HCT116 (cell line): ENCODE measurements at regions not wholly inside any gene's neighbourhood (a gene's known extent, or its start where the extent isn't known, plus 50 kb on each side); places are given as distances from the start of the nearest gene placed in this dataset.

Experiments used
- ATAC-seq: fragments of 200-7000 bp; cut with Tn5 transposase; 2 replicates; pipeline ENCODE4 v1.9.1; 2020; ENCODE audit warnings: mild to moderate bottlenecking, moderate library complexity
- BruUV-seq: library from RNA; stranded (reverse); fragments of 400-500 nt; replicated peaks from 2 replicates; lab custom pipeline; 2021; lab: Mats Ljungman, UMichigan
- CTCF ChIA-PET: fragments of 300-600 bp; sonication (Branson Sonifier 250); formaldehyde crosslinking; loops from one replicate; lab custom pipeline; 2021; ENCODE audit warnings: antibody characterized with exemption; lab: Charles Lee
- POLR2A ChIA-PET: fragments of 300-600, 350-600 bp; sonication (Branson Sonifier 250); formaldehyde crosslinking; loops from one replicate; lab custom pipeline; 2021; ENCODE audit warnings: antibody characterized with exemption; lab: Charles Lee
- RAD21 ChIA-PET, 2 experiments: fragments of 300-600 bp; sonication (Branson Sonifier 250); formaldehyde crosslinking; loops; one replicate each; lab custom pipeline; 2023; ENCODE audit warnings: low total read pairs in 2 of 2; ENCODE audit not compliant: uncharacterized antibody in 2 of 2, unreplicated experiment in 2 of 2, low non-redundant PET in 1 of 2; lab: Charles Lee
- DNase-seq: peaks from one replicate; pipeline ENCODE4 v3.0.0-alpha.2; 2010; ENCODE audit warnings: low read depth, low spot score
- H2AFZ ChIP-seq: fragments of 200-600 bp; shearing (Covaris generic), sonication (generic); 2 replicates; pipeline ENCODE4 v1.6.1; 2017; ENCODE audit warnings: low read depth, mixed run types, mixed read lengths, antibody characterized with exemption, low read length; ENCODE audit not compliant: poor library complexity, severe bottlenecking
- H3K27ac ChIP-seq: 2 replicates; pipeline ENCODE4 v1.5.1; 2012; ENCODE audit warnings: low read depth, low read length
- H3K27me3 ChIP-seq: fragments of 200-600 bp; sonication (generic); 2 replicates; pipeline ENCODE4 v1.6.1; 2016; ENCODE audit warnings: mixed run types, low read length, mixed read lengths; ENCODE audit not compliant: insufficient read depth
- H3K36me3 ChIP-seq, 2 experiments: fragments of 200-500 bp in 1 of 2; fragments of 200-600 bp in 1 of 2; sonication (Bioruptor generic) in 1 of 2; sonication (generic) in 1 of 2; 2 replicates each; pipeline versions ENCODE4 v1.5.1 to v1.6.1; 2014 to 2016; ENCODE audit warnings: low read length in 2 of 2, inconsistent platforms in 1 of 2, mixed read lengths in 1 of 2, mixed run types in 1 of 2; ENCODE audit not compliant: insufficient read depth in 2 of 2, control insufficient read depth in 1 of 2
- H3K4me1 ChIP-seq, 2 experiments: fragments of 200-600 bp in 1 of 2; sonication (generic) in 1 of 2; 2 replicates each; pipeline versions ENCODE4 v1.5.1 to v1.6.1; 2012 to 2017; ENCODE audit warnings: low read length in 2 of 2, inconsistent platforms in 1 of 2, mild to moderate bottlenecking in 1 of 2, mixed read lengths in 1 of 2, mixed run types in 1 of 2, moderate library complexity in 1 of 2; ENCODE audit not compliant: insufficient read depth in 2 of 2, control insufficient read depth in 1 of 2
- H3K4me2 ChIP-seq: fragments of 200-600 bp; sonication (generic); 2 replicates; pipeline ENCODE4 v1.6.1; 2017; ENCODE audit warnings: mixed run types, low read length, mixed read lengths
- H3K4me3 ChIP-seq, 2 experiments: fragments of 200-600 bp in 1 of 2; sonication (generic) in 1 of 2; replicated peaks in 1 of 2; 2 replicates each; pipeline ENCODE4 v1.5.1; 2011 to 2016; ENCODE audit warnings: low read length in 2 of 2, control low read depth in 1 of 2, low read depth in 1 of 2, mild to moderate bottlenecking in 1 of 2, mixed read lengths in 1 of 2, mixed run types in 1 of 2
- H3K79me2 ChIP-seq: fragments of 200-600 bp; sonication (generic); 2 replicates; pipeline ENCODE4 v1.6.1; 2017; ENCODE audit warnings: mild to moderate bottlenecking, mixed run types, low read length, moderate library complexity, mixed read lengths; ENCODE audit not compliant: insufficient read depth
- H3K9ac ChIP-seq: fragments of 200-600 bp; sonication (generic); 2 replicates; pipeline ENCODE4 v1.6.1; 2016; ENCODE audit warnings: low read length, mixed read lengths
- H3K9me2 ChIP-seq: fragments of 200-600 bp; sonication (generic), shearing (Covaris generic); 2 replicates; pipeline ENCODE4 v1.6.1; 2017; ENCODE audit warnings: mixed run types, mild to moderate bottlenecking, moderate library complexity; ENCODE audit not compliant: insufficient read depth
- H3K9me3 ChIP-seq, 2 experiments: fragments of 200-500 bp in 1 of 2; fragments of 200-600 bp in 1 of 2; sonication (Bioruptor generic) in 1 of 2; sonication (generic) in 1 of 2; 2 replicates each; pipeline ENCODE4 v1.6.1; 2014 to 2017; ENCODE audit warnings: low read length in 2 of 2, mixed read lengths in 2 of 2, inconsistent platforms in 1 of 2, low read depth in 1 of 2, mild to moderate bottlenecking in 1 of 2, mixed run types in 1 of 2, moderate library complexity in 1 of 2; ENCODE audit not compliant: control insufficient read depth in 1 of 2, insufficient read depth in 1 of 2
- H4K20me1 ChIP-seq: fragments of 200-600 bp; sonication (generic), shearing (Covaris generic); 2 replicates; pipeline ENCODE4 v1.6.1; 2017; ENCODE audit warnings: mixed run types, mild to moderate bottlenecking, moderate library complexity; ENCODE audit not compliant: insufficient read depth
- ATF3 ChIP-seq: IDR thresholded peaks from 2 replicates; pipeline ENCODE4 v1.6.1; 2012
- CBX3 ChIP-seq: IDR thresholded peaks from 2 replicates; pipeline ENCODE4 v1.6.1; 2012; ENCODE audit warnings: low read depth
- CEBPB ChIP-seq: IDR thresholded peaks from 2 replicates; pipeline ENCODE4 v1.6.1; 2012; ENCODE audit warnings: low read depth
- EGR1 ChIP-seq: IDR thresholded peaks from 2 replicates; pipeline ENCODE4 v1.6.1; 2012; ENCODE audit warnings: low read depth
- ELF1 ChIP-seq: IDR thresholded peaks from 2 replicates; pipeline ENCODE4 v1.6.1; 2012; ENCODE audit warnings: low read depth, borderline replicate concordance
- EZH2 ChIP-seq: fragments of 200-600 bp; sonication (generic); IDR thresholded peaks from 2 replicates; pipeline ENCODE4 v1.6.1; 2017; ENCODE audit warnings: antibody characterized with exemption, mixed run types
- FOSL1 ChIP-seq: IDR thresholded peaks from 2 replicates; pipeline ENCODE4 v1.6.1; 2012; ENCODE audit warnings: low read depth
- JUND ChIP-seq: IDR thresholded peaks from 2 replicates; pipeline ENCODE4 v1.6.1; 2012
- MAX ChIP-seq: IDR thresholded peaks from 2 replicates; pipeline ENCODE4 v1.6.1; 2012
- POLR2A ChIP-seq: IDR thresholded peaks from 2 replicates; pipeline ENCODE4 v1.7.0; 2011; ENCODE audit warnings: borderline replicate concordance; ENCODE audit not compliant: insufficient read depth, insufficient read length; ENCODE audit errors: extremely low read depth
- POLR2AphosphoS5 ChIP-seq: IDR thresholded peaks from 2 replicates; pipeline ENCODE4 v1.6.1; 2011; ENCODE audit warnings: mild to moderate bottlenecking, low read depth, low read length, moderate library complexity
- REST ChIP-seq: IDR thresholded peaks from 2 replicates; pipeline ENCODE4 v1.6.1; 2012; ENCODE audit warnings: low read depth
- SIN3A ChIP-seq: IDR thresholded peaks from 2 replicates; pipeline ENCODE4 v1.6.1; 2012; ENCODE audit warnings: low read depth
- SP1 ChIP-seq: IDR thresholded peaks from 2 replicates; pipeline ENCODE4 v1.6.1; 2012; ENCODE audit warnings: low read depth
- SRF ChIP-seq: IDR thresholded peaks from 2 replicates; pipeline ENCODE4 v1.6.1; 2012; ENCODE audit warnings: low read depth
- TCF7L2 ChIP-seq: IDR thresholded peaks from 2 replicates; pipeline ENCODE4 v1.7.0; 2011; ENCODE audit warnings: borderline replicate concordance, inconsistent platforms; ENCODE audit not compliant: insufficient read depth, insufficient read length; ENCODE audit errors: extremely low read depth
- ZFX ChIP-seq: fragments of 450-650 bp; IDR thresholded peaks from 2 replicates; pipeline ENCODE4 v1.6.1; 2017
- intact Hi-C: fragments of 100-400 bp; cut with micrococcal nuclease; formaldehyde crosslinking; loops from 2 replicates; pipeline ENCODE4 v1.10.0; 2022

GRCh38 chr9:74016004-74016403 is 481.1 kb upstream of the RORB start (continued):
- TF ChIP-seq ELF1: no peak

- BruUV-seq: no TSS peak
- H3K9me2 ChIP-seq: no peaks in the 10 kb centered on the region
- H3K4me2 ChIP-seq: no peak overlapping the region
Observed at GRCh38 chr9:74025402-74025925, 471.7 kb upstream of the RORB start.

More at GRCh38 chr9:74025402-74025925, 471.7 kb upstream of the RORB start:
- DNase-seq (no peak), ATAC-seq (no peak)
- Histone ChIP-seq H3K4me3 (no peak overlapping the region), H3K36me3 (no peaks in the 10 kb centered on the region), H3K27ac (no peak overlapping the region), H3K27me3 (no peaks in the 10 kb centered on the region), H3K9ac (no peak overlapping the region), H2AFZ (no peak overlapping the region), H3K79me2 (no peaks in the 10 kb centered on the region), H3K4me1 (no peaks in the 10 kb centered on the region), H3K9me3 (no peaks in the 10 kb centered on the region; a peak in 1 of 4 replicates), H4K20me1 (no peaks in the 10 kb centered on the region)
- ChIA-PET RAD21 (no interaction called here), POLR2A (no interaction called here), CTCF (no interaction called here)
- intact Hi-C loops: no loop called here
- TF ChIP-seq EGR1 (no peak), ATF3 (no peak), ZFX (no peak), MAX (no peak), REST (no peak), TCF7L2 (no peak), SIN3A (no peak), JUND (no peak), CEBPB (no peak), CBX3 (no peak), FOSL1 (no peak), POLR2A (no peak), ELF1 (no peak), SP1 (no peak), SRF (no peak), POLR2AphosphoS5 (no peak), EZH2 (no peak)
